GM20000 (cell line): ENCODE measurements at regions not wholly inside any gene's neighbourhood (a gene's known extent, or its start where the extent isn't known, plus 50 kb on each side); places are given as distances from the start of the nearest gene placed in this dataset.

Experiments used
- DNase-seq: peaks from one replicate; pipeline ENCODE4 v3.0.0; 2012; ENCODE audit warnings: low spot score
- TF ChIP-seq, protein P1 (sequence below): IDR thresholded peaks from 2 replicates; pipeline ENCODE4 v1.5.1; 2012; ENCODE audit warnings: mild to moderate bottlenecking, control low read depth; ENCODE audit errors: extremely low read depth, missing control alignments

DNA sequence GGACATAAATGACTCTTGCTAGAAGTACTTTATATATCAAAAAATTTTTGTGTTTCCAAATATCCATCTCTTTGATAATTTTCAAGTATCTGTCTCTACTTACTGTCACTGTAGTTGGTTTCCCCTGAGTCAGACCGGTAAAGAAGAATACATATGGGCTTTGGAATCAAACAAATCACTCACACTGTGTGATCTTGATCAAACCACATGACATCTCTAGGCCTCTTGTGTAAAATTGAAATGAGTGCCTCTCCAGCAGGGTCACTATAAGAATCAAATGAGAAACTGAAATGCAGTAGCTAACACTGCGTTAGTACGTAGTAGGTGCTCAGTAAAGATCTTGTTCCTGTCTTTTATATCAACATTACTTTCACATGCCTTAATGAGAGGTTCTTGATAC lies 314.6 kb upstream of the STT3B start:
- TF ChIP-seq, protein P1, sequence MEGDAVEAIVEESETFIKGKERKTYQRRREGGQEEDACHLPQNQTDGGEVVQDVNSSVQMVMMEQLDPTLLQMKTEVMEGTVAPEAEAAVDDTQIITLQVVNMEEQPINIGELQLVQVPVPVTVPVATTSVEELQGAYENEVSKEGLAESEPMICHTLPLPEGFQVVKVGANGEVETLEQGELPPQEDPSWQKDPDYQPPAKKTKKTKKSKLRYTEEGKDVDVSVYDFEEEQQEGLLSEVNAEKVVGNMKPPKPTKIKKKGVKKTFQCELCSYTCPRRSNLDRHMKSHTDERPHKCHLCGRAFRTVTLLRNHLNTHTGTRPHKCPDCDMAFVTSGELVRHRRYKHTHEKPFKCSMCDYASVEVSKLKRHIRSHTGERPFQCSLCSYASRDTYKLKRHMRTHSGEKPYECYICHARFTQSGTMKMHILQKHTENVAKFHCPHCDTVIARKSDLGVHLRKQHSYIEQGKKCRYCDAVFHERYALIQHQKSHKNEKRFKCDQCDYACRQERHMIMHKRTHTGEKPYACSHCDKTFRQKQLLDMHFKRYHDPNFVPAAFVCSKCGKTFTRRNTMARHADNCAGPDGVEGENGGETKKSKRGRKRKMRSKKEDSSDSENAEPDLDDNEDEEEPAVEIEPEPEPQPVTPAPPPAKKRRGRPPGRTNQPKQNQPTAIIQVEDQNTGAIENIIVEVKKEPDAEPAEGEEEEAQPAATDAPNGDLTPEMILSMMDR: no peak
- DNase-seq: no peak

DNA sequence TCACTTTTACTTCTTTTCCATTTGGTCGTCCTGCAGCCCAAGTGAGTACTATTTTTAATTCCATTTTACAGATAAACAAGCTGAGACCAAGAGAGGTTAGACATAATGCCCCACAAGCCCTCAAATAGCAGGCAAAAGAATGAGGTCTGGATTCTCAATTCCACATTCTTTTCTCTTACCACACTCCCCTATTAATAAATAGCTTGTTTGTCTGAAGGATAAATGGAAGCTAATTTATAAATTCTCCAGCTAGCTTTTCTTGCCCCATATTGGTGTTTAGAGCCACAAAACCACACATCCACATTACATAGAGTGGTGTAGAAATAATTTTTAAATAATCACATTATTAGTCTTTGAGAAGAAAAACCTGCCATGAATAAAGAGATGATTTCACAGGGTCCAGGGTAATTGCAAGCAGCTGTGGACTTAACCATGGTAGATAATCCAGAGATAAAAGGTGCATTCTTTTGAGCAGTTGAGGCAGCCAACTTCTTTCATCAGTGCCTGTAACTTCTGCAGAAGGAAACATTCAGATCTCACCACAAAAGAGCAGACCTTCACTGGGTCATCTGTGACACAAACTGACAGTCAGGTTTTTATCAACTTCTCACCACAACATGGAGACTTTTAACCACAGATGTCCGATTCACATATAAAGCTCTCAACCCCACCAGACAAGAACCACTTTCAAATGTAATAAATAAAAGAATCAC lies 313.4 kb upstream of the STT3B start:
- TF ChIP-seq, protein P1: no peak
- DNase-seq: peak; percentile 44

DNA sequence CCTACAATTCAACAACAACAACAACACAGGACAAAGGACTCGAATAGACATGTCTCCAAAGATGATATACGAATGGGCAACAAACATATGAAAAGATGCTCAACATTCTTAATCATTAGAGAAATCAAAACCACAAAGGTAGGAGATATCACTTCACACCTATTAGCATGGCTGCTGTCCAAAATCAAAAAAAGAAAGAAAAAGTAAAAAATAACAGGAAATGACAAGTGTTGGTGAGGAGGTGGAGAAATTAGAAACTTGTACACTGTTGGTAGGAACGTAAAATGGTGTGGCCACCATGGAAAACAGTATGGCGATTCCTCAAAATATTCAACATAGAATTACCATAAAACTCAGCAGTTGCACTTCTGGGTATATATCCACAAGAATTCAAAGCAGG lies 312.3 kb upstream of the STT3B start:
- TF ChIP-seq, protein P1: no peak
- DNase-seq: no peak

DNA sequence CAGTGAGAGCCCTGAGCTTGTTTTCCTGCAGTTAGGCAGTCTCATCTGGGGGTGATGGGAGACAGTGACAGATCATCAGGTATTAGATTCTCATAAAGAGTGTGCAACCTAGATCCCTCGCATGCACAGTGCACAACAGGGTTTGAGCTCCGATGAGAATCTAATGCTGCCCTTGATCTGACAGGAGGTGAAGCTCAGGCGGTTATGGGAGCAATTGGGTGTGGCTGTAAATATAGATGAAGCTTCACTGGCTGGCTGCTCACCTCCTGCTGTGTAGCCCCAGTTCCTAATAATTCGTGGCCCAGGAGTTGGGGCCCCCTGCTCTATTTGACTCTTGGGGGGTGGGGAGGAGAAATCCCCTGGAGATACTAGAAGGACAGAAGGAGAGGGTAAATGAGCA lies 309.4 kb upstream of the STT3B start:
- TF ChIP-seq, protein P1: no peak
- no peak for DNase-seq

DNA sequence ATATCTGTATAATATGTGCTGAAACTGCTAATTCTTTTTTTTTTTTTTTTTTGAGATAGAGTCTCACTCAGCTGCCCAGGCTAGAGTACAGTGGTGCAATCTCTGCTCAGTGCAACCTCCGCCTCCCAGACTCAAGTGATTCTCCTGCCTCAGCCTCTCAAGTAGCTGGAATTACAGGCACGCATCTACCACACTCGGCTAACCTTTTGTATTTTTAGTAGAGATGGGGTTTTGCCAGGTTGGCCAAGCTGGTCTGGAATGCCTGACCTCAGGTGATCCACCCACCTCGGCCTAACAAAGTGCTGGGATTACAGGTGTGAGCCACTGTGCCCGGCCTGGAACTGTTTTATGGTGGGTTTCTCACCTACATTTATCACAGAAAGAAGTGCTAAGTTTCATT lies 307.8 kb upstream of the STT3B start:
- no peak for DNase-seq
- TF ChIP-seq, protein P1: no peak

DNA sequence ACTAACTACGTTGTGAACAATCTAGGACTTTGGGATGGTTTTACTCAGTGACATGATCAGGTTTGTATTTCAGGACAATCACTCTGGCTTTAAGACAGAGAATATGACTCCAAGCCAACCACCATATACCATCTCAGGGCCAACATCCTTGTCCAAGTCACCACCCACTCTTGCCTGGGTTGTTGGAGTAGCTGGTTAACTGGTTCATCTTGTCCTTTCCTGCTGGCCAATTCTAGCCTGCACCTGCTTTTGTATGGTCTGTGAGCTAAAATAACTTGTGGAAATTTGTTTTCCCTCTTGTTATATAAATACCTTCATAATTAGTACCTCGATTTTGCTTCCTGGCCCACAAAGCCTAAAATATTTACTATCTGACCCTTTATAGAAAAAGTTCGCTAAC lies 306.8 kb upstream of the STT3B start:
- DNase-seq: no peak
- TF ChIP-seq, protein P1: no peak

DNA sequence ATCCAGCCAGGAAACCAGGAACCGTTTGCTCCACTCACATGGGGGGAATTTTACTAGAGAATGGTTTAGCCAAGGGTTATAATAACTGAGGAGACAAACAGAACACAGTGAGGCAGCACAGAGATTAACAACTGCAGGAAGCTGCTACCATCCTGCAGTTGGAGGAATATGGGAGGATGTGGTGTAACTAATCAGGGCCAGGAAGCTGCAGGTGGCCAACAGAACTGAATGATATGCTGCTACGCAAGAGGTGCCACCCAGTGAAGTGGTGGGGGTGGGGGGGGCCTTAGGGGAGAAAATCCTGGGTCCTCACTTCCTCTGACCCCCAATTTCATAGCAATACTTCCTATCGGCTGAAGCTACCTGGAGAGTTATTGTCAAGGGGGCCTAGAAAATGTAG lies 306.4 kb upstream of the STT3B start:
- TF ChIP-seq, protein P1: no peak
- DNase-seq: no peak
